Hepatocyte (in vitro differentiated cells): ENCODE measurements at regions not wholly inside any gene's neighbourhood (a gene's known extent, or its start where the extent isn't known, plus 50 kb on each side); places are given as distances from the start of the nearest gene placed in this dataset.

Experiments used
- CTCF ChIP-seq: fragments of 200-600 bp; sonication (generic); IDR thresholded peaks from 2 replicates; pipeline ENCODE4 v1.5.1; 2016; ENCODE audit warnings: antibody characterized with exemption, mild to moderate bottlenecking; ENCODE audit not compliant: poor library complexity
- EZH2 ChIP-seq: fragments of 200-600 bp; sonication (generic); IDR thresholded peaks from 2 replicates; pipeline ENCODE4 v1.6.1; 2016; ENCODE audit warnings: antibody characterized with exemption, mild to moderate bottlenecking, borderline replicate concordance

- no peak for TF ChIP-seq EZH2
- no peak for TF ChIP-seq CTCF
These were observed 1340.5 kb downstream of the ROBO1 start for GRCh38 chr3:78427303-78427702.
